Smooth muscle cell (in vitro differentiated cells): ENCODE measurements at regions not wholly inside any gene's neighbourhood (a gene's known extent, or its start where the extent isn't known, plus 50 kb on each side); places are given as distances from the start of the nearest gene placed in this dataset.

ENCODE experiments used
- DNase-seq: peaks from one replicate; lab custom pipeline; 2025; ENCODE audit not compliant: unreplicated experiment; lab: John Stamatoyannopoulos, UW
- H2AFZ ChIP-seq: fragments of 200-600 bp; sonication (generic); 2 replicates; pipeline ENCODE4 v1.6.0; 2016; ENCODE audit warnings: antibody characterized with exemption, low read depth, mild to moderate bottlenecking
- H3F3A ChIP-seq: fragments of 200-600 bp; sonication (generic); 2 replicates; pipeline ENCODE4 v1.6.0; 2017; ENCODE audit warnings: antibody characterized with exemption, low read depth
- H3K27ac ChIP-seq: fragments of 200-600 bp; sonication (generic); 2 replicates; pipeline ENCODE4 v1.5.1; 2016; ENCODE audit warnings: low read depth, mild to moderate bottlenecking
- H3K27me3 ChIP-seq: fragments of 200-600 bp; sonication (generic); 2 replicates; pipeline ENCODE4 v1.6.1; 2016; ENCODE audit warnings: low read depth, mild to moderate bottlenecking
- H3K36me3 ChIP-seq: fragments of 200-600 bp; sonication (generic); 2 replicates; pipeline ENCODE4 v1.5.1; 2016; ENCODE audit warnings: low read depth
- H3K4me1 ChIP-seq: fragments of 200-600 bp; sonication (generic); 2 replicates; pipeline ENCODE4 v1.5.1; 2016; ENCODE audit warnings: low read depth
- H3K4me2 ChIP-seq: fragments of 200-600 bp; sonication (generic); 2 replicates; pipeline ENCODE4 v1.6.0; 2016; ENCODE audit warnings: mild to moderate bottlenecking
- H3K4me3 ChIP-seq: fragments of 200-600 bp; sonication (generic); 2 replicates; pipeline ENCODE4 v1.5.1; 2016; ENCODE audit warnings: mild to moderate bottlenecking
- H3K79me2 ChIP-seq: fragments of 200-600 bp; sonication (generic); 2 replicates; pipeline ENCODE4 v1.6.0; 2016; ENCODE audit warnings: low read depth, mild to moderate bottlenecking
- H3K9ac ChIP-seq: fragments of 200-600 bp; sonication (generic); 2 replicates; pipeline ENCODE4 v1.6.0; 2016; ENCODE audit warnings: low read depth
- H3K9me3 ChIP-seq: fragments of 200-600 bp; sonication (generic); replicated peaks from 2 replicates; pipeline ENCODE4 v1.5.1; 2016; ENCODE audit warnings: low read depth
- H4K20me1 ChIP-seq: fragments of 200-600 bp; sonication (generic); 2 replicates; pipeline ENCODE4 v1.6.0; 2016; ENCODE audit warnings: low read depth
- CTCF ChIP-seq: fragments of 200-600 bp; sonication (generic); IDR thresholded peaks from 2 replicates; pipeline ENCODE4 v1.5.1; 2017; ENCODE audit warnings: borderline replicate concordance, mild to moderate bottlenecking, antibody characterized with exemption; ENCODE audit not compliant: insufficient read depth, poor library complexity, severe bottlenecking
- WGBS: methylation state at CpG from one replicate; pipeline ENCODE4 v1.1.7; 2016; ENCODE audit warnings: low lambda C conversion rate; 5-methylcytosine and 5-hydroxymethylcytosine counted together

DNA sequence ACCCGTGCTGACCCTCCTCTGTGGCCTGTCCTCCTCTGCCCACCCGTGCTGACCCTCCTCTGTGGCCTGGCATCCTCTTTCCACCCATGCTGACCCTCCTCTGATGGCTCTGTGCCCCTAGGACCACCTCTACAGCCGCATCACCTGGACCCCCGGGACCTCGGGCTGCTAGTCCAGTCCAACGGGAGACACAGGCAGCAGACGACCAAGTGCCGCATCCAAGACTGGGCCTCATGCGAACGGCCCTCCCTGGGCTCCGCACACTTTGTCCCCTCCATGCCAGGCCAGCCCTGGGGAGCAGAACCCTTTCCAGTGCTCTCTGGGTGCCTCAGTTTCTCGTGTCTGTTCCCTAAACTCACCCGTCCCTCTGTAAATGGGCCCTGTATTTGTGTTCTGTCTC, 107.2 kb upstream of the RNF32 start:
- H3K9me3 ChIP-seq, result no peaks in the 10 kb centered on the region
- no peak overlapping the region for H3K27ac ChIP-seq
- no peaks in the 10 kb centered on the region for H3F3A ChIP-seq
- no peak for TF ChIP-seq CTCF
- H3K27me3 ChIP-seq, result no peaks in the 10 kb centered on the region
- H3K9ac ChIP-seq, result no peak overlapping the region
- no peaks in the 10 kb centered on the region for H3K4me1 ChIP-seq
- no peak overlapping the region for H3K4me3 ChIP-seq
- H3K79me2 ChIP-seq, result no peaks in the 10 kb centered on the region
- no peaks in the 10 kb centered on the region for H3K36me3 ChIP-seq
- WGBS, result 91% methylated on average over 13 of the region's 13 CpGs
- H3K4me2 ChIP-seq, result no peak overlapping the region
- H2AFZ ChIP-seq, result no peak overlapping the region
- no peaks in the 10 kb centered on the region for H4K20me1 ChIP-seq
- no peak for DNase-seq

GRCh38 chr7:156532016-156532602, 108.5 kb upstream of the RNF32 start:
- no peak overlapping the region for H3K27ac ChIP-seq

GRCh38 chr7:156529956-156530355, 110.6 kb upstream of the RNF32 start:
- H3K9ac ChIP-seq, result no peak overlapping the region
- H2AFZ ChIP-seq, result no peak overlapping the region
- no peaks in the 10 kb centered on the region for H3K4me1 ChIP-seq
- WGBS, result 91% methylated on average over 5 of the region's 5 CpGs
- H3F3A ChIP-seq, result no peaks in the 10 kb centered on the region
- DNase-seq, result no peak
- H4K20me1 ChIP-seq, result no peaks in the 10 kb centered on the region
- no peak overlapping the region for H3K4me3 ChIP-seq
- no peak overlapping the region for H3K27ac ChIP-seq
- no peak for TF ChIP-seq CTCF
- no peak overlapping the region for H3K4me2 ChIP-seq
- no peaks in the 10 kb centered on the region for H3K79me2 ChIP-seq
- no peaks in the 10 kb centered on the region for H3K27me3 ChIP-seq
- H3K9me3 ChIP-seq, result no peaks in the 10 kb centered on the region
- no peaks in the 10 kb centered on the region for H3K36me3 ChIP-seq

More at GRCh38 chr7:156532016-156532602, 108.5 kb upstream of the RNF32 start:
- H3K4me2 ChIP-seq, result no peak overlapping the region
- no peak for DNase-seq
- TF ChIP-seq CTCF, result no peak
- H3K79me2 ChIP-seq, result no peaks in the 10 kb centered on the region
- H3K36me3 ChIP-seq, result no peaks in the 10 kb centered on the region
- H3K4me3 ChIP-seq, result no peak overlapping the region
- no peaks in the 10 kb centered on the region for H3F3A ChIP-seq
- no peaks in the 10 kb centered on the region for H3K4me1 ChIP-seq
- no peaks in the 10 kb centered on the region for H3K27me3 ChIP-seq
- no peak overlapping the region for H2AFZ ChIP-seq
- H3K9me3 ChIP-seq, result no peaks in the 10 kb centered on the region
- 63% methylated on average over 2 of the region's 2 CpGs for WGBS
- no peak overlapping the region for H3K9ac ChIP-seq
- H4K20me1 ChIP-seq, result no peaks in the 10 kb centered on the region

DNA sequence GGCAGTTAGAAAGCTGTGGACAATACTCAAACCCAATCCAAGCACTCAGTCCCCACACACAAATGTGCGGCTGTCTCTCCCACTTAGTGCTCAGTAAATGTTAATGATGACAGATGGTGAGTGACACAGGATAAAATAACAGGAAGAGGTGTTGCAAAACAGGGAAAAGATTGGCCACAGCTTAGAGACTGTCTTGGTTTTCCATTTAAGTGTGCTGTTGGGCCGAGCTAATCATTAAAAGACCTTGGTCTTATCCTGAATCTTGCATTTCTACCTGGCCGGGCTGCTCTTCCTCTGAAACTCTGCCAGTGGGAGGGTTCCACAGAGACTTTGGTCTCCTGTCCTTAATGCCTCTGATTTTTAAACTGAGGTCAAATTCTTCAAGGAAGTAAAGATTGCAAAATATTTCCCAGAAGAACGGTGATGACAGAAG, 113.1 kb upstream of the RNF32 start:
- Histone ChIP-seq H3K79me2 (no peaks in the 10 kb centered on the region), H3K9me3 (no peaks in the 10 kb centered on the region), H2AFZ (no peak overlapping the region), H3F3A (no peaks in the 10 kb centered on the region), H3K9ac (no peak overlapping the region), H3K36me3 (no peaks in the 10 kb centered on the region), H3K4me3 (no peak overlapping the region), H4K20me1 (no peaks in the 10 kb centered on the region), H3K27ac (no peak overlapping the region), H3K27me3 (no peaks in the 10 kb centered on the region), H3K4me1 (no peaks in the 10 kb centered on the region), H3K4me2 (no peak overlapping the region)
- no peak for TF ChIP-seq CTCF
- 86% methylated on average over 4 of the region's 4 CpGs for WGBS
- DNase-seq, result no peak
